Activated naive CD4-positive, alpha-beta T cell treated with anti-CD3 and anti-CD28 coated beads for 36 hours (primary cell): ENCODE measurements at regions not wholly inside any gene's neighbourhood (a gene's known extent, or its start where the extent isn't known, plus 50 kb on each side); places are given as distances from the start of the nearest gene placed in this dataset.

ENCODE experiments used
- CTCF ChIA-PET: fragments of 350-600 bp; sonication (Branson Sonifier 250); formaldehyde crosslinking; loops from one replicate; lab custom pipeline; 2021; ENCODE audit warnings: antibody characterized with exemption; lab: Charles Lee
- DNase-seq: peaks from one replicate; pipeline ENCODE4 v3.0.0-alpha.2; 2020
- H3K27ac Mint-ChIP-seq: one replicate; pipeline ENCODE4 v1.8.0; 2021; ENCODE audit warnings: mild to moderate bottlenecking, mixed read lengths
- H3K27me3 Mint-ChIP-seq: one replicate; pipeline ENCODE4 v1.8.0; 2021; ENCODE audit warnings: low read depth, mixed read lengths
- H3K36me3 Mint-ChIP-seq: one replicate; pipeline ENCODE4 v1.8.0; 2021; ENCODE audit warnings: low read depth, mixed read lengths
- H3K4me1 Mint-ChIP-seq: one replicate; pipeline ENCODE4 v1.8.0; 2021; ENCODE audit warnings: low read depth, mixed read lengths
- H3K4me3 Mint-ChIP-seq: one replicate; pipeline ENCODE4 v1.8.0; 2021; ENCODE audit warnings: mild to moderate bottlenecking, moderate library complexity, mixed read lengths
- H3K9me3 Mint-ChIP-seq: one replicate; pipeline ENCODE4 v1.8.0; 2021; ENCODE audit warnings: mixed read lengths
- intact Hi-C: fragments of 100-400 bp; cut with micrococcal nuclease; formaldehyde crosslinking; loops from one replicate; pipeline ENCODE4 v1.15.1; 2023

- CTCF ChIA-PET: interaction anchor here (1.0 kb wide), 1 partner anchor 34 kb away, joined by 4 read pairs; no protein-coding TSS in a partner anchor
- intact Hi-C loops: no loop called here
- no peak for DNase-seq
- H3K36me3 Mint-ChIP-seq: no peaks in the 10 kb centered on the region
- peaks cover 1% of the 10 kb centered on the region for H3K27me3 Mint-ChIP-seq
- H3K27ac Mint-ChIP-seq: no peak overlapping the region
- peaks cover 3% of the 10 kb centered on the region for H3K9me3 Mint-ChIP-seq
- H3K4me3 Mint-ChIP-seq: no peak overlapping the region
- H3K4me1 Mint-ChIP-seq: peaks cover 5% of the 10 kb centered on the region
These were observed 94.9 kb upstream of the TOP1 start for GRCh38 chr20:40933758-40934157.

GRCh38 chr20:40938020-40938419 is 90.6 kb upstream of the TOP1 start:
- DNase-seq: peak; percentile 18
- peaks cover 3% of the 10 kb centered on the region for H3K9me3 Mint-ChIP-seq
- H3K4me3 Mint-ChIP-seq: no peak overlapping the region
- intact Hi-C loops: no loop called here
- CTCF ChIA-PET: interaction anchor here (0.6 to 2.1 kb wide), 2 partner anchors 197 to 304 kb away, joined by 3 to 6 read pairs; no protein-coding TSS in a partner anchor
- H3K36me3 Mint-ChIP-seq: no peaks in the 10 kb centered on the region
- peaks cover 5% of the 10 kb centered on the region for H3K4me1 Mint-ChIP-seq
- no peaks in the 10 kb centered on the region for H3K27me3 Mint-ChIP-seq
- no peak overlapping the region for H3K27ac Mint-ChIP-seq

GRCh38 chr20:40939667-40940066 is 89.0 kb upstream of the TOP1 start:
- Mint-ChIP-seq H3K9me3 (no peaks in the 10 kb centered on the region), H3K4me3 (no peak overlapping the region), H3K36me3 (no peaks in the 10 kb centered on the region), H3K27ac (no peak overlapping the region), H3K27me3 (no peaks in the 10 kb centered on the region), H3K4me1 (no peaks in the 10 kb centered on the region)
- DNase-seq: no peak
- CTCF ChIA-PET: interaction anchor here (2.1 kb wide), 1 partner anchor 199 kb away, joined by 6 read pairs; no protein-coding TSS in a partner anchor
- intact Hi-C loops: no loop called here

- Mint-ChIP-seq H3K36me3 (no peaks in the 10 kb centered on the region), H3K27ac (no peak overlapping the region), H3K4me1 (no peaks in the 10 kb centered on the region), H3K27me3 (no peaks in the 10 kb centered on the region), H3K4me3 (no peak overlapping the region), H3K9me3 (no peaks in the 10 kb centered on the region)
- CTCF ChIA-PET: interaction anchor here (0.6 kb wide), 1 partner anchor 24 kb away, joined by 6 read pairs; no protein-coding TSS in a partner anchor
- intact Hi-C loops: no loop called here
- no peak for DNase-seq
These were observed 87.5 kb upstream of the TOP1 start for GRCh38 chr20:40941133-40941610.

- intact Hi-C loops: no loop called here
- CTCF ChIA-PET: no interaction called here
These were observed 86.6 kb upstream of the TOP1 start for GRCh38 chr20:40942006-40942405.

GRCh38 chr20:40942775-40943174 is 85.8 kb upstream of the TOP1 start:
- CTCF ChIA-PET: no interaction called here
- H3K4me1 Mint-ChIP-seq: no peaks in the 10 kb centered on the region
- no peaks in the 10 kb centered on the region for H3K9me3 Mint-ChIP-seq
- no peak for DNase-seq
- no peak overlapping the region for H3K4me3 Mint-ChIP-seq
- no peaks in the 10 kb centered on the region for H3K27me3 Mint-ChIP-seq
- no peaks in the 10 kb centered on the region for H3K36me3 Mint-ChIP-seq
- no peak overlapping the region for H3K27ac Mint-ChIP-seq
- intact Hi-C loops: no loop called here

More at GRCh38 chr20:40942006-40942405, 86.6 kb upstream of the TOP1 start:
- Mint-ChIP-seq H3K4me3 (no peak overlapping the region), H3K9me3 (no peaks in the 10 kb centered on the region), H3K4me1 (no peaks in the 10 kb centered on the region), H3K27ac (no peak overlapping the region), H3K36me3 (no peaks in the 10 kb centered on the region), H3K27me3 (no peaks in the 10 kb centered on the region)
- no peak for DNase-seq

- CTCF ChIA-PET: interaction anchor here (0.7 kb wide), 1 partner anchor 254 kb away, joined by 3 read pairs; no protein-coding TSS in a partner anchor
- no peak overlapping the region for H3K27ac Mint-ChIP-seq
- H3K4me3 Mint-ChIP-seq: no peak overlapping the region
- intact Hi-C loops: no loop called here
- H3K27me3 Mint-ChIP-seq: no peaks in the 10 kb centered on the region
- no peaks in the 10 kb centered on the region for H3K36me3 Mint-ChIP-seq
- no peak for DNase-seq
- H3K4me1 Mint-ChIP-seq: no peaks in the 10 kb centered on the region
- H3K9me3 Mint-ChIP-seq: no peaks in the 10 kb centered on the region
These were observed 85.0 kb upstream of the TOP1 start for GRCh38 chr20:40943591-40943990.

GRCh38 chr20:40945189-40945588 is 83.4 kb upstream of the TOP1 start:
- no peaks in the 10 kb centered on the region for H3K27me3 Mint-ChIP-seq
- CTCF ChIA-PET: interaction anchor here (0.6 kb wide), 1 partner anchor 46 kb away, joined by 3 read pairs; no protein-coding TSS in a partner anchor
- H3K4me1 Mint-ChIP-seq: no peaks in the 10 kb centered on the region
- DNase-seq: no peak
- H3K9me3 Mint-ChIP-seq: no peaks in the 10 kb centered on the region
- H3K36me3 Mint-ChIP-seq: no peaks in the 10 kb centered on the region
- no peak overlapping the region for H3K4me3 Mint-ChIP-seq
- H3K27ac Mint-ChIP-seq: no peak overlapping the region
- intact Hi-C loops: loop anchor here (5.0 kb wide), 2 partner anchors 148 to 203 kb away; no protein-coding TSS in a partner anchor

GRCh38 chr20:40945754-40946450 is 82.7 kb upstream of the TOP1 start:
- intact Hi-C loops: loop anchor here (5.0 kb wide), 2 partner anchors 149 to 204 kb away; no protein-coding TSS in a partner anchor
- peak; percentile 38 for DNase-seq
- H3K27ac Mint-ChIP-seq: no peak overlapping the region
- H3K4me3 Mint-ChIP-seq: no peak overlapping the region
- CTCF ChIA-PET: interaction anchor here (0.6 kb wide), 1 partner anchor 46 kb away, joined by 3 read pairs; no protein-coding TSS in a partner anchor
- H3K27me3 Mint-ChIP-seq: peaks cover 2% of the 10 kb centered on the region
- no peaks in the 10 kb centered on the region for H3K36me3 Mint-ChIP-seq
- H3K4me1 Mint-ChIP-seq: no peaks in the 10 kb centered on the region
- H3K9me3 Mint-ChIP-seq: no peaks in the 10 kb centered on the region

- no peak for DNase-seq
- intact Hi-C loops: loop anchor here (5.0 kb wide), 2 partner anchors 149 to 204 kb away; no protein-coding TSS in a partner anchor
- H3K9me3 Mint-ChIP-seq: no peaks in the 10 kb centered on the region
- CTCF ChIA-PET: no interaction called here
- no peaks in the 10 kb centered on the region for H3K4me1 Mint-ChIP-seq
- peaks cover 3% of the 10 kb centered on the region for H3K27me3 Mint-ChIP-seq
- no peak overlapping the region for H3K27ac Mint-ChIP-seq
- H3K36me3 Mint-ChIP-seq: no peaks in the 10 kb centered on the region
- H3K4me3 Mint-ChIP-seq: no peak overlapping the region
These were observed 82.2 kb upstream of the TOP1 start for GRCh38 chr20:40946451-40946850.

- no peak overlapping the region for H3K27ac Mint-ChIP-seq
- no peak overlapping the region for H3K4me3 Mint-ChIP-seq
- H3K27me3 Mint-ChIP-seq: peaks cover 3% of the 10 kb centered on the region
- CTCF ChIA-PET: no interaction called here
- H3K4me1 Mint-ChIP-seq: no peaks in the 10 kb centered on the region
- H3K36me3 Mint-ChIP-seq: no peaks in the 10 kb centered on the region
- DNase-seq: no peak
- intact Hi-C loops: loop anchor here (5.0 kb wide), 2 partner anchors 151 to 206 kb away; no protein-coding TSS in a partner anchor
- H3K9me3 Mint-ChIP-seq: no peaks in the 10 kb centered on the region
These were observed 80.0 kb upstream of the TOP1 start for GRCh38 chr20:40948465-40949267.

- Mint-ChIP-seq H3K27me3 (peaks cover 3% of the 10 kb centered on the region), H3K4me3 (no peak overlapping the region), H3K9me3 (peaks cover 4% of the 10 kb centered on the region), H3K36me3 (no peaks in the 10 kb centered on the region), H3K27ac (no peak overlapping the region), H3K4me1 (no peaks in the 10 kb centered on the region)
- no peak for DNase-seq
- intact Hi-C loops: loop anchor here (5.0 kb wide), 2 partner anchors 152 to 207 kb away; no protein-coding TSS in a partner anchor
- CTCF ChIA-PET: no interaction called here
These were observed 79.3 kb upstream of the TOP1 start for GRCh38 chr20:40949346-40949745.
